SKM-1 (cell line): ENCODE measurements at regions not wholly inside any gene's neighbourhood (a gene's known extent, or its start where the extent isn't known, plus 50 kb on each side); places are given as distances from the start of the nearest gene placed in this dataset.
A peak's percentile ranks its signal among the peaks of the same experiment; 100 is the strongest.
"Not testable (repeated sequence)": the region's sequence is repeated elsewhere in the genome, so short reads cannot be mapped to it uniquely, and the experiment has no call there.

Experiments used
- DNase-seq: peaks from one replicate; lab custom pipeline; 2025; ENCODE audit not compliant: unreplicated experiment; lab: John Stamatoyannopoulos, UW

DNA sequence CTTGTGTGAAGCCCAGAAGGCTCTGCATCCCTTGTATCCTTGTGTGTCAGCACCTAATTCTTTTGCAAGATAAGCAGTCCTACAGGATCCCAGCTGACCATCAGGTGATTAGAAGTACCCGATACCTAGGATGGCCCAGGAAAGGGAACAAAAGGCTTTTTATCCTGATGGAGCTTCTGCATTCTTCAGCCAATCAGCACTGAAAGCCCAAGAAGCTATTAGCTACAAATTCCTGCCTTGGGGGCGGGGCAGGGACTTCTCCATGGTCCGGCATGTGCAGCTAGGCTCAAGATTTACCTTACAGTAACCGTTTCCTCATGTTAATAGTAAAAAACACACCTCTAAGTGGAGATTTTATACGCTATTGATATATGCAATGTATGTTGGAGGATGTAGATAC is 264.6 kb upstream of the THUMPD2 start:
- DNase-seq, result no peak

DNA sequence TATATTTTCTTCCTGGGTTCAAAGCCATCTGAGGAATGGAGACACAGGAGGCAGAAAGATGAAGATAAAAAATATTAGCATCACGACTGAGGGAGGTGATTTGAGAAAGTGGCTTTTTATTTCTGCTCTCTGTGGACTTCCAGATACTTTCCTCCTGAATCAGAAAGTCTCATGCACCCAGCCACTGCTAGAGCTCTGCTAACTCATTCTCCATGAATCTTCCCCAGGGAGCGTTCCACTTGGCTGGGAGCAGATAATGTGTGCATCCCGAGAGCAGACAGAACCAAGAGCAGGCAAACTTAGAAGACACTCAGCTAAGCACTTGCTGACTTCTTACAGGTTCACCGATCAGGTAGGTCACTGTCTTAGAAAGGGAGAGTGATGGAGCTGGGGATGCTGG is 264.1 kb upstream of the THUMPD2 start:
- no peak for DNase-seq

DNA sequence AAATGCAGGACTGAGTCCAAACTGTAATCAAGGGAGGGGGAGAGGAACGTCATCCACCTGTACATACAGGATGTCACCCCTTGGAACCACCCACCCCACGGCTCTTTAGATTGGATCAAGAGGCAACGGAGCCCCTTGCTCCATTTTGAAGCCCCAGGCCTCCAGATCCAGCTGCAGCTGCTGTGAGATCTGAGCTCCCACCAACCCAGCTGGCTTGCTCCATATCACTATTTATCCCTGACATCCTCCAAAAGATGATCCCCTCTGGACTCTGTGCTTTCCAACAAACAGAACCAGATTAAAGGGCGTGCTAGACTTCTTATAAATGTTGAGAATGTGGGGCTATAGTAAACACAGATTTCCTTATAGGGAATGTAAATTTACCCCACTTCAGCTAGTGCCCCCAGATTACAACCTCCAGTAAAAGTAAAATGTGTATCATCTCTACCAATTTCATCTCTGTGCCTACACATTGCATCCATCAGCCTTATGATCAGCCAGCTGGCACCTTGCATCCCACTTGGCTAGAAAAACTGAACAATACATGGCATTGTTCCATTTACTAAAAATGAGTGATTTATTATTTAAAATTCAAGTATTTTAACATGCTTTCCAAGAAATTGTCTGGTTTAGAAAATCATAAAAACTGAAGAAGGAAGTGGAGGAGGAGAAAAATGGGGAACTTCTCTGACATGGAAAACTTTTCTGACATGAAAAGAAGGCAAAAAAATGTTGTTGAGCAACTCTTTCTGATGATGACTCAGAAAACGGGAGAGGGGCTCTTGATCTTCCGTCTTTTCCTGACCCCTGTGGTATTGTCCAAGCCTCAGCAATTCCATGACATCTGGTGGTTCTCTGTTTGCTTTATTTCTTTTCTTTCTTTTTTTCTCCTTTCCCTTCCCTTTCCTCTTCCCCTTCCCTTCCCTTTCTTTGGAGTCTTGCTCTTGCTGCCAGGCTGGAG is 262.6 kb upstream of the THUMPD2 start:
- DNase-seq, result peak; percentile 55

DNA sequence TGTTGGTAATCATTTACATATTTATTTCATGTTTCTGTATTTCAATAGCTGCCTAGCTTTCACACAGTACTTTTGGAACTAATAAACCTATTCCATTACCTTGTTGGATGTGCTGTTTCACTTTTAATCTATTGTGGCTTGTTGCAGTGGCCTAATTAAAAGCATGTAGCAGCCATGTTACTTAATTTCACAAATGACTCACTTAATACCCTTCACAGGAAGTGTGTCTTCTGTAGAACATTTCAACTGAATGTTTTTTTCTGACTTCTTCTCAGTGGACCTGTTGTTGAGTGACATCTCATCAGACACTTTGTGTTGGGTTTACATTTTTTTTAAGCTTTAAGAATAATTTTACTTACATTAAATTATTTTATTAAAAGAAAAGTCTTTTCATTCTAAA is 260.5 kb upstream of the THUMPD2 start:
- DNase-seq, result no peak

DNA sequence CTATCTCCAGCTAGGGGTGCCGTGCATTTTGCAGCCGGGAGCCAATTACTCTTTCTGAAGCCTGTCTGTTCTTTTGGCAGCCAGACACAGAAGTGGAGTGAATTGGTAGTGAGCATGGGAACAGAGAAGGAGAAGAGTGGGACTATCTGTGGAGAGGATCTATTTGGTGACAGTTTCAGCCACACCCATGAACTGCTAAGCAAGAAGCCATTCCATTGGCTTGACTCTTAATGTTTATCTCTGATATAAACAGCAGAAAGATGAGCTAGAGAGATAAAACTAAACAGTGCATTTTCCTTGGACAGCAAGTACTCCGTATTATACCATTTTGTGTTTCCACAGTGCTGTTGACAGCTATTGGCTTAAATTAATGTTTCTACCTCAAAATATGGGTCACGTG is 259.6 kb upstream of the THUMPD2 start:
- no peak for DNase-seq

DNA sequence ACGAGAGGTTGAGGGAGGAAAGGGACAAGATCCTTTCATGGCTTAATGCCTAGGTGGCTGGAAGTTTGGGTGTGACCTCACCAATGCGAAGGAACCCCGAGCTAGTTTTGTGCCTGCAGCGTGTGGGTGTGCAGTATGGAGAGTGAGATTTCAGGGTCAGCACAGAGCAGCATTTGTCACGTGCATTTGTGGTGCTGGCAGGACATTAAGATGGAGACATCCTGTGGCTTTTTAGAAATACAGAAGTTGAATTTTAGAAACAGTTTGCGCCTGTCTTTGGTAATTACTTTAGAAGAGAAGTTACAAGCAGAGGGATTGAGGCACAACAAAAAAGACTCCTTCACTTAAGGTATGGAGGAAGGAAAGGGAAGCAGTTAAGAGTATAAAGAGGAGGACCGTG is 258.2 kb upstream of the THUMPD2 start:
- peak; percentile 97 for DNase-seq

DNA sequence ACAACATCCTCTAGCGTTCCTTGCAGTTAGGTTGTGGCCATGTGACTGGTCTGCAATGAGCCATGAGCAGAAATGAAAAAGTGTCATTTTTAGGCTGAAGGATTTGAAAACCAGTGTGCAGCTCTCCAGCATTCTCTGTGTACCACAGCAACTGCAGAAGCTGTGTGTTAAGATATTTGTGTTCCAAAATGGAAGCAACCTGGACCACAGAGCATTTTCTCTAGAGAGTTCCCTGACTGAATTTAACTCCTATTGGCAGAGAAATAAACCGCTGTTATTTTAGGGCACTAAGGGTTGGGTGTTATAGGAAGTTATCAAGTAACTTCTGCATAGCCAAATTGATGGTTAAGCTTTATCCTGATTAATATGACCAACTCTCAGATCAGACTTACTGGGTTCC is 257.2 kb upstream of the THUMPD2 start:
- no peak for DNase-seq

DNA sequence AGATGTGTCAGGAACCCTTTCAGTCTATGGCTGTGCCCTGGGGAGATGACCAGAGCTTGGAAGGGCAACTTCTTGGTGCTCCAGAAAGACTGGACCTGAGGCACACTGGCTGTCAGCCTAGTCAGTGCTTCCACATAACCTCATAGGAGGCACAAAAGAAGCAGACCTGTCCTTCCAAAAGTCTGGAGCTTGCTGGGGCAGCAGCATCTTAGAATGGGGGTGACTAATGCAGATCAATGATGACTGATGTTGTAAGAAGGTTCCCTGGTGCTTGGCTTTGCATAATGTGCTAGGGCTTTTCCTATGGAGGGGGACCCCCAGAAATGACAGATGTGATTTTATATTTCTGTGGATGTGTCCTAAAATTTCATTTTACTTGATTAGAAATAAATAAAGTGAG is 255.7 kb upstream of the THUMPD2 start:
- no peak for DNase-seq

DNA sequence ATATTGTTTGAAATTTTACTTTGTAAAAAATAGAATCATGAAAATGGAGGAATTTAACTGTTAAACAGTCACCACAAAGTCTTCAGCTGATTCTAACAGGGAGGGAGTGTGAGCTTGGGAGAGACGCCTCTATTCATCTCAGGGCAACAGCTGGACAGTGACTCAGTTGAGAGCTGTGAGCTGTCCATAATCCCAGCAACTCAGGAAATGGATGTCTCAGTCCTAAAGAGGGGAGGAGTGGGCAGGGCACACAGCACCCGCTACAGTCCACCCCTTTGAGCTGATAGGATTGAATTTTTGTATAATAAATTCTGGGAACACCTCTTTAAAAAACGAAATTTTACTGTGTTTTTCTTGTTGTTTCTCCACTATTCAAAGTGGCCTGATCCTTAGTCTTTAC is 255.1 kb upstream of the THUMPD2 start:
- no peak for DNase-seq

DNA sequence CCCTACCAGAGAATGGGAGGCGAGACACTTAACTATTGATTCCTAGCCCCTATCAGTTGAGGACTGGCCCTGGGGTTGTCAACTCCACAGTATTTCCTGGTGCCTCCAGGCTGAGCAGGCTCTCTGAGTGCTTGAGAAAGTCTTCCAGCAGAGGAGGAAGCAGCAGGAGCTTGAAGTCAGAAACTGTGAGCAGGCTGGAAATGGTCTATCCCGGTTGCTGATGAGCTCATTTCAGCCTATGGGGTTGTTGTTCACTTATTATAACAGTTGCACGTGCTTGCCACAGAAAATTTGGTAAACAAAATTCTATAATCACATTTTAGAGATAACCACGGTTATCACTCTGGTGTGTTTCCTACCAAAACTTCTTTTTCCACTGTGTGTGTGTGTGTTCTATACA is 254.7 kb upstream of the THUMPD2 start:
- DNase-seq, result no peak

DNA sequence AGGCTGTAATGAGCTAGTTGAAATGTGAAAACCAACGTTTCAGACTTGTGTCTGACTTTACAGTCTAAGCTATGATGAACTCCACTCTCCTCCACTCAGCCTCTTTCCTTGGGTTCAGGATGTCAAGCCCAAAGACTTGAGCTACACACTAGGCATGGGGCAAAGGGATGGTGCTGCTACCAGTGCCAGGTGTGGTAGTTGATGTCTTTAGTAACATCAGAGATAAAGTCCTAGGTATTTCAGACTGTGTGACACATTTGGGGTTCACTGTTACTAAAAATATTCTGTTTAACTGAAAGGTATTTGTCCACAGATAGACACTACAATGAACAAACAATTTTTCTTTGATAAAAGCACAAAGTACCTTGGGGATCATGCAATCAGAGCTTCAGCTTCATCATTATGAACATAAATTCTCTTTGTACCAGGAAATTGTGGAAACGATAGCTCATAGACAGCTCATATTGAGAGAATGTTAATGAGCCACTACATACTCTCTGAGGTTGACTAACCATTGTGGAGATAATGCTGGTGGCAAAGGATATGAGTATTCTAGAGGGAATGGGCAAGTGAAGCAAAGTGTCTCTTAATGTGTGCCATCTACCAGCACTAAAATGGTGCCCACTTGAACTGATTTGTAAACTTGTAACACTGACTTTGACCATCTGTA is 253.7 kb upstream of the THUMPD2 start:
- no peak for DNase-seq

DNA sequence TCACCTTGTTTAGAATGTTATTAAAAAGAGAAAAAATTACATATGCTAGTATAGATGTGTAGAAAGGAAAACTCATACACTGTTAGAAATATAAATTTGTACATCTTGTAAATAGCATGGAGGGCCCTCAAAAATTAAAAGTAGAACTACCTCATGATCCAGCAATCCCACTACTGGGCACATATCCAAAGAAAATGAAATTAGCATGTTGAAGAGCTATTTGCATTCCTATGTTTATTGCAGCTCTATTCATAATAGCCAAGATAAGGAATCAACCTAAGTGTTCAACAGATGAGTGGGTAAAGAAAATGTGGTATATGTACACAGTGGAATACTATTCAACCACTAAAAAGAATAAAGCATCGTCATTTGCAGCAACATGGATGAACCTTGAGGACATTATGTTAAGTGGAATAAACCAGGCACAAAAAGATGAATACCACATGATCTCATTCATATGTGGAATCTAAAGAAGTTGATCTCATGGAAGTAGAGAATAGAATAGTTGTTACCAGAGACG is 251.5 kb upstream of the THUMPD2 start:
- no peak for DNase-seq

DNA sequence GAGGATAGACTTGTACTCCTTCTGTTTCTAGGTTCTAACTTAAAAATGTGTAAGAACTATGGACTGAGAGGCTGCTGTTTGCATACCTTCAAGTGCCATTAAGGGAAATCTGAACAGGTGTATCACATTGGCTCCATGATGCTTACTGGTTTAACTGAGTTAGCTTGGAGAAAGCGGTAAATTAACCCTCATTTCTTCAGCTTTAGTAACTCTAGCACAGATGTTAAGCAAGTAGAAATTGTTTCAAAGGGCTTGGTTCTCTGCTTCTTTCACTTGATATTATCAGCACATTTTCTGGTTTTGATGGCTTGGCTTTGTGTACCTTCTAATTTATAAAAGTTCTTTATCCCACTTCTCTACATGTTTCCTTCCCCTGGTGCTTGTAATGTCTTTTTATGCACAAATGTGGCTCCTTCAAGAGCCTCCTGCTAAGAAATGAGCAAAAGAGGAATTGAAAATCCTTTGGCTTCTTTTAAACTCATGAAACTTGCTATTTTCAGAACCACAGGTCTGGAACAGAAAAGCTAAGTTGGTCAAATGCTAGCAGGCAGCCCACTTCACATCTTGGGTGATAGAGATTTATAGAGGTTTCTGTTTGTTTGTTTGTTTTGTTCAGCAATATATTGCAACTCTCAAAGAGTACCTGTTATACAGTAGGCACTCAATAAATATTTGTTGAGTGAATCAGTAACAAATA is 249.9 kb upstream of the THUMPD2 start:
- DNase-seq, result no peak

DNA sequence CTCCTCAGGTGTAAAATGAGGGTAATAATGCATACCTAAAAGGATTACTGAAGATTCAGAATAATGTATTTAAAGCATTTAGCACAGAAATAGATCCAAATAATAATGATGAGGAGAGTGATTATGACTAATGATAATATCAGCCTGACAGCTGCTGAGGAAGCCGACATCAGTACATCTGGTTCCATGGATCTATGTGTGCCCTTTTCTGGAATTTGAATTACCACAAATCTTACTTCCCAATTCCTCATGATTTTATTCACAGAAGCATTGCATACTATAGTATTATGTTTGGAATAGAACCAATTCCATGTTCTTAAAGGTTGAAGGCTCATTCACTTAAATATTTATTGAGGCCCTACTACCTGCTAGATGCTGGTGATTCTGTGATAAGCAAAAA is 248.9 kb upstream of the THUMPD2 start:
- DNase-seq, result no peak

DNA sequence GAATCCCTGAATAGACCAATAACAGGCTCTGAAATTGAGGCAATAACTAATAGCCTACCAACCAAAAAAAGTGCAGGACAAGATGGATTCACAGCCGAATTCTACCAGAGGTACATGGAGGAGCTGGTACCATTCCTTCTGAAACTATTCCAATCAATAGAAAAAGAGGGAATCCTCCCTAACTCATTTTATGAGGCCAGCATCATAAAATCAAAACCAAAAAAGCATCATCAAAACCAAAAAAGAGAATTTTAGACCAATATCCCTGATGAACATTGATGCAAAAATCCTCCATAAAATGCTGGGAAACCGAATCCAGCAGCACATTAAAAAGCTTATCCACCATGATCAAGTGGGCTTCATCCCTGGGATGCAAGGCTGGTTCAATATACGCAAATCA is 246.2 kb upstream of the THUMPD2 start:
- not testable (repeated sequence) for DNase-seq

DNA sequence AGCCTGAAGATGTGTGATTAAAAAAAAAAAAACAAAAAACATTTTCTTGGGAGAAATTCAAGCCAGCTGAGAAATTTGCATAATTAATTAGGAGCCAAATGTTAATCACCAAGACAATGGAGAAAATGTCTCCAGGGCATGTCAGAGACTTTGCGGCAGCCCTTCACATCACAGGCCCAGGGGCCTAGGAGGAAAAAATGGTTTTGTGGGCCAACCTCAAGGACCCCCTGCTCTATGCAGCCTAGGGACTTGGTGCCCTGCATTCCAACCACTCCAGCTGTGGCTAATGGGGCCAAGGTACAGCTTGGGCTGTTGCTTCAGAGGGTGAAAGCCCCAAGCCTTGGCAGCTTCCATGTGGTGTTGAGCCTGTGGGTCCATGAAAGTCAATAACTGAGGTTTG is 241.9 kb upstream of the THUMPD2 start:
- no peak for DNase-seq

DNA sequence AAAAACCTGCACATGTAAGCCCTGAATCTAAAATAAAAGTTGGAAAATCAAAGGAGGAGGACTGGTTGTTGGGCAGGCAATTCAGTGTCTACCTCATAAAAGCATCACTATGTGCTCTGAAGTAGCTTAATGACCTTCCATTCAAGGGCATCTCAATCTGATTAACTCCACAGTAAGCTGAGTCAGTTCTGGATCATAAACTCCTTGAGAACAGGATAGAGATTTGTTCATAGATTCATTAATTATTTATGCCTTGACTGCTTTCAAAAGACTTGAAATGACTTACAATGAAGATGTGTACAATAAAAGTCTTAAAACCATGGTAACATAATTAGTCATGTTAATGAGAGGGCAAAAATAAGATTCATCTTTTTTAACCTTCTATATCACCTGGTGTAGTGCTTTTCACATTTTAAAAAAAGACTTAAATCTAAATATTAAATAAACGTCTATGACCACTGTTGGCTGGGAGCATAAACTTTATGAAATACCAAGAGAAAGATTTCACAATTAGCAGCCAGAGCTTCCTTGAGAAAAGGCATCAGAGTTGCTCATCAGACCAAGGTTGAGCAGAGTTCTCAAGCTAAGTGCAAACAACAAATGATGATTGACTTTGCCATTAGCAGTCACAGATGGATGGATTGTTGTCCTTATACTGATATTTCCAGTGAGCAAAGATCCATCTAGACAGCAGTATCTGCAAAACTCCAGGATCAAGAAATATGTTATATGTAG is 237.3 kb upstream of the THUMPD2 start:
- DNase-seq, result no peak

DNA sequence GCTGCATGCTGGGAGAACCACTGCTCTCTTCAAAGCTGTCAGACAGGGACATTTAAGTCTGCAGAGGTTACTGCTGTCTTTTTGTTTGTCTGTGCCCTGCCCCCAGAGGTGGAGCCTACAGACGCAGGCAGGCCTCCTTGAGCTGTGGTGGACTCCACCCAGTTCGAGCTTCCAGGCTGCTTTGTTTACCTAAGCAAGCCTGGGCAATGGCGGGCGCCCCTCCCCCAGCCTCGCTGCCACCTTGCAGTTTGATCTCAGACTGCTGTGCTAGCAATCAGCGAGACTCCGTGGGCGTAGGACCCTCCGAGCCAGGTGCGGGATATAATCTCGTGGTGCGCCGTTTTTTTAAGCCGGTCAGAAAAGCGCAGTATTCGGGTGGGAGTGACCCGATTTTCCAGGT is 234.9 kb upstream of the THUMPD2 start:
- not testable (repeated sequence) for DNase-seq

DNA sequence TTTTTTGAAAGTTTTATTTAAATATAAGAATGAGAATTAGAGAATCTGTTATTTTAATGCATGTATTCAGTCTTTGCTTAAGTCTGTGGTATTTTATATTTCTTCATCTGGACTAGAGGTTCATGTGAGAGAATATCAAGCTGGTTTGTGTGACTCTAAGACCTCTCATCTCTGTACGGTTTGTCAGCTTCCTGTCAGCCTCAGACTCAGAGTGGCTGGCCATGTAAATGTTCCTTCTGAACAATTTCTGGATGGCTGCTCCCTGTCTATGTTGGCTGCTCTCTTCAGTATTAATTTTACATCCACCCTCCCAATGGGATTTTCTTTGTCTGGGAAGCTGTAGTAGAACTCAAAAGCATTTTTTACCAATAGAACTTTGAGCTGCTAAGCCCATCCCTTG is 225.3 kb upstream of the THUMPD2 start:
- DNase-seq, result no peak

DNA sequence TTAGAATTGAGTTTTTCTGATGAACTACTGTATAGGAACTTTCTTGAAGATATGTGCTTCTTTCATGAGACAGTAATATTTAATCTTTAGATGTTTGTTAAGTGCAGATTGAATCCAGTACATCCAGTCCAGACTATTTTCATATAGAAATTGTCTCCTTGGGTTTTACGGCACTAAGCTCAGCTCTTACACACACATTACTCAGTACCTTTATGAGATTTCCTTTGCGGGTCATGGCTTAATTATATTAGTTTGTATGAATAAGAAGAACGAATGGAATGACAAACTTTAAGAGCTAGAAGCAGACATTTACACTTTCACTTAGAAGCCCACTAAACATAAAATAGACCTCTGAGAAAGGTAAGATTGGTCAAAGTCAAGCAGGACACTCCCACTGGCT is 223.3 kb upstream of the THUMPD2 start:
- DNase-seq, result no peak

DNA sequence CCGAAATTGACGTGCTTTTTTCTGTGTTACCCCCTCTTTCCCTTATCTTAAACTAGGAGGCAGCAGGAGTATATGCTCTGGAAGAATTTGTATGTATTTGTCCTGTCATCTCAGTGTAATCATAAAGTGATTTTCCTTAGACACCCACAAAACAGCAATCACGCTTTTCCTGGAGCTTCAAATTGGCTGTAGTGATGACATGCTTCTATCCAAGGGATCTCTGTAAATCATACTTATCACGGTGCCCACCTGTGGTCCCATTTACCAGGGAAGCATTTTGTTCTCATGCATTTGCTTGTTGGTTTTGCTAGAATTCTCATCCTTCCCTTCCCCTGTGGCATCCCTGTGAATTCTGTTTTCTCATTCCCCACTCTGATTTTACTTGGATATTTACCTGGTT is 220.8 kb upstream of the THUMPD2 start:
- no peak for DNase-seq
